ENCODE measurements at regions not wholly inside any gene's neighbourhood (a gene's known extent, or its start where the extent isn't known, plus 50 kb on each side); places are given as distances from the start of the nearest gene placed in this dataset.

- TF ChIP-seq, protein P1, sequence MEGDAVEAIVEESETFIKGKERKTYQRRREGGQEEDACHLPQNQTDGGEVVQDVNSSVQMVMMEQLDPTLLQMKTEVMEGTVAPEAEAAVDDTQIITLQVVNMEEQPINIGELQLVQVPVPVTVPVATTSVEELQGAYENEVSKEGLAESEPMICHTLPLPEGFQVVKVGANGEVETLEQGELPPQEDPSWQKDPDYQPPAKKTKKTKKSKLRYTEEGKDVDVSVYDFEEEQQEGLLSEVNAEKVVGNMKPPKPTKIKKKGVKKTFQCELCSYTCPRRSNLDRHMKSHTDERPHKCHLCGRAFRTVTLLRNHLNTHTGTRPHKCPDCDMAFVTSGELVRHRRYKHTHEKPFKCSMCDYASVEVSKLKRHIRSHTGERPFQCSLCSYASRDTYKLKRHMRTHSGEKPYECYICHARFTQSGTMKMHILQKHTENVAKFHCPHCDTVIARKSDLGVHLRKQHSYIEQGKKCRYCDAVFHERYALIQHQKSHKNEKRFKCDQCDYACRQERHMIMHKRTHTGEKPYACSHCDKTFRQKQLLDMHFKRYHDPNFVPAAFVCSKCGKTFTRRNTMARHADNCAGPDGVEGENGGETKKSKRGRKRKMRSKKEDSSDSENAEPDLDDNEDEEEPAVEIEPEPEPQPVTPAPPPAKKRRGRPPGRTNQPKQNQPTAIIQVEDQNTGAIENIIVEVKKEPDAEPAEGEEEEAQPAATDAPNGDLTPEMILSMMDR (IDR thresholded peaks at IDR 0.05 in 4 of 5, conservative IDR thresholded peaks at IDR 0.05 in 1 of 5): no peak
- no peak for TF ChIP-seq POLR2A (IDR thresholded peaks at IDR 0.05)
Measured at GRCh38 chr4:121228848-121229247, 64.7 kb upstream of the TNIP3 start.

Measured in gastrocnemius medialis (tissue), 4 donors.